ENCODE measurements at regions not wholly inside any gene's neighbourhood (a gene's known extent, or its start where the extent isn't known, plus 50 kb on each side); places are given as distances from the start of the nearest gene placed in this dataset.

- POLR2A ChIA-PET (ENCODE audit: partially characterized antibody), result no interaction called here
- CTCF ChIA-PET (ENCODE audit: partially characterized antibody), result interaction anchor here (0.7 kb wide), 1 partner anchor 127 kb away, joined by 3 read pairs; no protein-coding TSS in a partner anchor
Observed at GRCh38 chr12:60271816-60272215, 676.0 kb downstream of the SLC16A7 start.

More at GRCh38 chr12:60271816-60272215, 676.0 kb downstream of the SLC16A7 start:
- H3K36me3 ChIP-seq (ENCODE audit: control insufficient read depth in 2 of 4, insufficient read depth in 4 of 4, low read length in 3 of 4), result peaks cover 0 to 6% (median 0%) of the 10 kb centered on the region in 4 experiments; a peak in 1 of 8 replicates
- no peak overlapping the region for H3K56ac ChIP-seq (replicated peaks; ENCODE audit: insufficient read length, low read depth, low read length)
- no peak overlapping the region for H3K14ac ChIP-seq (ENCODE audit: insufficient read length)
- DNase-seq (ENCODE audit: low read depth in 1 of 2, low spot score in 2 of 2) (no peak), FAIRE-seq (no peak)
- no peak overlapping the region for H3K27ac ChIP-seq (ENCODE audit: low read depth, low read length)
- H3K27me3 ChIP-seq (replicated peaks in 1 of 4; ENCODE audit: control insufficient read depth in 3 of 4, extremely low read depth in 1 of 4, insufficient read depth in 3 of 4, low read length in 3 of 4), result no peaks in the 10 kb centered on the region
- no peak overlapping the region for H4K8ac ChIP-seq (ENCODE audit: extremely low read depth, insufficient read depth, low read length)
- no peaks in the 10 kb centered on the region for H3K79me2 ChIP-seq (ENCODE audit: control insufficient read depth in 1 of 2, insufficient read depth in 2 of 2, low read length in 2 of 2)
- no peaks in the 10 kb centered on the region for H3K79me1 ChIP-seq (ENCODE audit: low read depth, low read length)
- H4K91ac ChIP-seq (replicated peaks; ENCODE audit: insufficient read length, low read length), result no peak overlapping the region
- no peak overlapping the region for H2BK20ac ChIP-seq (ENCODE audit: low read length)
- no peaks in the 10 kb centered on the region; the same call in 1 of the 2 replicates for H3K23me2 ChIP-seq (ENCODE audit: low read depth, low read length)
- no peak overlapping the region for H3K23ac ChIP-seq (ENCODE audit: insufficient read length)
- H3K4me3 ChIP-seq (ENCODE audit: extremely low read depth in 1 of 4, insufficient read depth in 2 of 4, low read depth in 3 of 4, low read length in 4 of 4), result no peak overlapping the region
- TF ChIP-seq SP2 (IDR thresholded peaks at IDR 0.05; ENCODE audit: low read length), result no peak
- TF ChIP-seq CHD2 (IDR thresholded peaks at IDR 0.05; ENCODE audit: low read length), result no peak
- no peak for TF ChIP-seq BACH1 (IDR thresholded peaks at IDR 0.05; ENCODE audit: low read length)
- no peak for TF ChIP-seq SUZ12 (IDR thresholded peaks at IDR 0.05; ENCODE audit: low read length)
- TF ChIP-seq SP1 (IDR thresholded peaks at IDR 0.05; ENCODE audit: low read depth, low read length), result no peak
- TF ChIP-seq RFX5 (IDR thresholded peaks at IDR 0.05; ENCODE audit: borderline replicate concordance, low read depth, low read length), result no peak
- no peak for TF ChIP-seq KDM4A (IDR thresholded peaks at IDR 0.05; ENCODE audit: low read depth, low read length, severe bottlenecking)
- TF ChIP-seq RXRA (IDR thresholded peaks at IDR 0.05; ENCODE audit: insufficient read depth, low read depth, low read length), result no peak
- H3K9me3 ChIP-seq (ENCODE audit: insufficient read depth in 2 of 2, low read depth in 1 of 2, low read length in 1 of 2), result peaks cover 0 to 11% of the 10 kb centered on the region in 2 experiments; a peak in 1 of 4 replicates
- no peak overlapping the region for H2BK120ac ChIP-seq (replicated peaks; ENCODE audit: low read depth, low read length)
- no peak overlapping the region for H4K5ac ChIP-seq (ENCODE audit: insufficient read length, low read depth, low read length)
- no peaks in the 10 kb centered on the region for H3K4me1 ChIP-seq (replicated peaks in 1 of 4; ENCODE audit: control insufficient read depth in 3 of 4, insufficient read depth in 4 of 4, low read length in 3 of 4)
- H3K18ac ChIP-seq (ENCODE audit: extremely low read depth, low read length), result no peak overlapping the region
- H3K9ac ChIP-seq (replicated peaks in 1 of 4; ENCODE audit: extremely low read depth in 1 of 4, low read depth in 3 of 4, low read length in 3 of 4), result no peak overlapping the region
- no peak overlapping the region for H3K4me2 ChIP-seq (ENCODE audit: insufficient read depth in 1 of 2, low read depth in 2 of 2, low read length in 2 of 2)
- H3K4ac ChIP-seq (replicated peaks; ENCODE audit: insufficient read length, low read depth, low read length), result no peak overlapping the region
- no peak overlapping the region for H2AK5ac ChIP-seq (ENCODE audit: low read depth, low read length)
- H2BK15ac ChIP-seq (ENCODE audit: low read length), result no peak overlapping the region
- WGBS, 2 experiments (ENCODE audit: extremely low coverage in 1 of 2, insufficient coverage in 1 of 2, insufficient read length in 1 of 2, insufficient replicate concordance in 2 of 2, low coverage in 1 of 2, low lambda C conversion rate in 2 of 2, missing lambda C conversion rate in 1 of 2), result 98% methylated on average over 7 of the region's 9 CpGs; no CpG with 5 or more reads in 1 of the 2 experiments
- H2BK5ac ChIP-seq (ENCODE audit: low read depth, low read length), result no peak overlapping the region
- H2AFZ ChIP-seq (ENCODE audit: low read length), result no peak overlapping the region
- H2BK12ac ChIP-seq (ENCODE audit: low read depth, low read length), result no peak overlapping the region
- no peaks in the 10 kb centered on the region for H4K20me1 ChIP-seq (replicated peaks in 1 of 2; ENCODE audit: control insufficient read depth in 1 of 2, insufficient read depth in 2 of 2, low read length in 2 of 2)
